ENCODE measurements at regions not wholly inside any gene's neighbourhood (a gene's known extent, or its start where the extent isn't known, plus 50 kb on each side); places are given as distances from the start of the nearest gene placed in this dataset.

GRCh38 chr5:166257661-166258060 lies 2033.8 kb upstream of the WWC1 start:
- Histone ChIP-seq H3K4me3 (ENCODE audit: low read length) (no peak overlapping the region), H3K4me1 (ENCODE audit: control insufficient read depth in 2 of 2, insufficient read depth in 2 of 2, low read length in 2 of 2) (no peaks in the 10 kb centered on the region), H3K27ac (ENCODE audit: low read depth, low read length) (no peak overlapping the region), H3K27me3 (ENCODE audit: control insufficient read depth in 2 of 2, insufficient read depth in 2 of 2, low read length in 2 of 2) (no peaks in the 10 kb centered on the region), H3K36me3 (ENCODE audit: control insufficient read depth in 2 of 3, insufficient read depth in 3 of 3, low read length in 3 of 3) (no peaks in the 10 kb centered on the region), H3K9me3 (ENCODE audit: control insufficient read depth in 2 of 3, low read length in 3 of 3) (no peaks in the 10 kb centered on the region)
- no peaks in the 10 kb centered on the region for H3K4me1 Mint-ChIP-seq
- H3K27ac Mint-ChIP-seq, result no peak overlapping the region
- no peak overlapping the region for H3K4me3 Mint-ChIP-seq
- no peaks in the 10 kb centered on the region for H3K36me3 Mint-ChIP-seq
- DNase-seq, result no peak
- H3K27me3 Mint-ChIP-seq, result no peaks in the 10 kb centered on the region
- intact Hi-C loops (cut with micrococcal nuclease), result no loop called here
- peaks cover 0 to 23% (median 9%) of the 10 kb centered on the region in 11 donors for H3K9me3 Mint-ChIP-seq
- POLR2A ChIA-PET, result no interaction called here
- CTCF ChIA-PET, result no interaction called here
- no peak for ATAC-seq

DNA sequence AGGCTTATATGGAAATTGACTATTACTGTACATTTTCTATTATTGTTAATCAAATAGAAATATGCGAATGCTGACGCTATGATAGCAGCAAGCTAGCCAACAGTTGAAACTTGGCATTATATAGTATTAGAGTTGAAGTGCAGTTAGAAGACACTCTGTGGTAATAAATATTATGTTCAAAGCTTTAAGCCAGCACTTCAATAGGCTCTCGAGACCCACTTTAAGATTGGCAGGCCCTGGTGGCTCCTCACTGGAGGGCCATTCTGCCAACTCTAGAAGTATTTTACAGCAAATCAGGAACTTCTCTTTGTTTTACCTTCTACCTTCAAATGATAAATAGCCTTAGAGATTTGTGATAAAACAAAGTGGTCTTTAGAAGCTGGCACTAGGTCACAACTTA lies 2029.0 kb upstream of the WWC1 start:
- intact Hi-C loops (cut with micrococcal nuclease), result no loop called here
- H3K27me3 Mint-ChIP-seq, result no peaks in the 10 kb centered on the region
- no peaks in the 10 kb centered on the region for H3K36me3 Mint-ChIP-seq
- H3K36me3 ChIP-seq (ENCODE audit: control insufficient read depth in 2 of 3, insufficient read depth in 3 of 3, low read length in 3 of 3), result no peaks in the 10 kb centered on the region
- no peaks in the 10 kb centered on the region for H3K4me1 Mint-ChIP-seq
- no peak overlapping the region for H3K4me3 ChIP-seq (ENCODE audit: low read length)
- peaks cover 0 to 22% (median 6%) of the 10 kb centered on the region in 11 donors for H3K9me3 Mint-ChIP-seq
- no peak overlapping the region for H3K27ac ChIP-seq (ENCODE audit: low read depth, low read length)
- no peaks in the 10 kb centered on the region for H3K4me1 ChIP-seq (ENCODE audit: control insufficient read depth in 2 of 2, insufficient read depth in 2 of 2, low read length in 2 of 2)
- ChIA-PET POLR2A (no interaction called here), CTCF (no interaction called here)
- no peak overlapping the region for H3K27ac Mint-ChIP-seq
- no peaks in the 10 kb centered on the region for H3K27me3 ChIP-seq (ENCODE audit: control insufficient read depth in 2 of 2, insufficient read depth in 2 of 2, low read length in 2 of 2)
- H3K9me3 ChIP-seq (ENCODE audit: control insufficient read depth in 2 of 3, low read length in 3 of 3), result no peaks in the 10 kb centered on the region
- DNase-seq (no peak), ATAC-seq (no peak)
- H3K4me3 Mint-ChIP-seq, result no peak overlapping the region

GRCh38 chr5:166267907-166268306 lies 2023.5 kb upstream of the WWC1 start:
- Histone ChIP-seq H3K36me3 (ENCODE audit: control insufficient read depth in 2 of 3, insufficient read depth in 3 of 3, low read length in 3 of 3) (no peaks in the 10 kb centered on the region), H3K4me1 (ENCODE audit: control insufficient read depth in 2 of 2, insufficient read depth in 2 of 2, low read length in 2 of 2) (no peaks in the 10 kb centered on the region), H3K27me3 (ENCODE audit: control insufficient read depth in 2 of 2, insufficient read depth in 2 of 2, low read length in 2 of 2) (no peaks in the 10 kb centered on the region), H3K9me3 (ENCODE audit: control insufficient read depth in 2 of 3, low read length in 3 of 3) (no peaks in the 10 kb centered on the region), H3K27ac (ENCODE audit: low read depth, low read length) (no peak overlapping the region), H3K4me3 (ENCODE audit: low read length) (no peak overlapping the region)
- no peaks in the 10 kb centered on the region for H3K36me3 Mint-ChIP-seq
- POLR2A ChIA-PET, result no interaction called here
- no peaks in the 10 kb centered on the region for H3K27me3 Mint-ChIP-seq
- intact Hi-C loops (cut with micrococcal nuclease), result no loop called here
- no peak overlapping the region for H3K27ac Mint-ChIP-seq
- H3K4me1 Mint-ChIP-seq, result no peaks in the 10 kb centered on the region
- CTCF ChIA-PET, result no interaction called here
- H3K4me3 Mint-ChIP-seq, result no peak overlapping the region
- no peak for DNase-seq
- no peak for ATAC-seq
- peaks cover 0 to 26% (median 6%) of the 10 kb centered on the region in 11 donors for H3K9me3 Mint-ChIP-seq

DNA sequence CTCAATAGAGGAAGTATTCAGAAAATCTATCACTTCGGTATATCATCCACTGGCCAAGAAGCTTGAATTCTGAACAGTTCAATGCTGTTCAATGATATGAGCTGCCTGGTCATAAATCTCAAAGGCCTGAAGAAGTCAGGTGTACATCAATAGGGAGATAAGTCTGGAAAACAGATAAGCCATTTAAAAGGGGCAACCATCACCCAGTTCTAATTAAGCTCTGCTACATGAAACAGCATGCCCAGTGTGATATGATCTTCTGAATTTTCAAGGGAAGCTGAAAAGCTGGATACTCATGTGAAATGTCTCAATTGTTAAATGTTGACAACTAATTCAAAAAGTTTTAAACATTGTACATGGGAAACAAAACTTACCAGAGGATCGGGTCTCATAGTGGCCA lies 2020.7 kb upstream of the WWC1 start:
- Histone ChIP-seq H3K4me1 (ENCODE audit: control insufficient read depth in 2 of 2, insufficient read depth in 2 of 2, low read length in 2 of 2) (no peaks in the 10 kb centered on the region), H3K36me3 (ENCODE audit: control insufficient read depth in 2 of 3, insufficient read depth in 3 of 3, low read length in 3 of 3) (no peaks in the 10 kb centered on the region), H3K27me3 (ENCODE audit: control insufficient read depth in 2 of 2, insufficient read depth in 2 of 2, low read length in 2 of 2) (no peaks in the 10 kb centered on the region), H3K27ac (ENCODE audit: low read depth, low read length) (no peak overlapping the region), H3K4me3 (ENCODE audit: low read length) (no peak overlapping the region), H3K9me3 (ENCODE audit: control insufficient read depth in 2 of 3, low read length in 3 of 3) (no peaks in the 10 kb centered on the region)
- Mint-ChIP-seq H3K27ac (no peak overlapping the region), H3K36me3 (no peaks in the 10 kb centered on the region), H3K4me3 (no peak overlapping the region), H3K4me1 (no peaks in the 10 kb centered on the region), H3K27me3 (no peaks in the 10 kb centered on the region), H3K9me3 (peaks cover 0 to 11% (median 5%) of the 10 kb centered on the region in 11 donors)
- ATAC-seq (no peak), DNase-seq (no peak)
- CTCF ChIA-PET, result no interaction called here
- POLR2A ChIA-PET, result no interaction called here
- intact Hi-C loops (cut with micrococcal nuclease), result no loop called here

- intact Hi-C loops (cut with micrococcal nuclease), result no loop called here
- Mint-ChIP-seq H3K27ac (no peak overlapping the region), H3K27me3 (no peaks in the 10 kb centered on the region), H3K9me3 (peaks cover 0 to 17% (median 6%) of the 10 kb centered on the region in 11 donors), H3K4me1 (no peaks in the 10 kb centered on the region), H3K36me3 (peaks cover 0 to 4% (median 0%) of the 10 kb centered on the region in 5 donors), H3K4me3 (no peak overlapping the region)
- DNase-seq, result no peak
- H3K27me3 ChIP-seq (ENCODE audit: control insufficient read depth in 2 of 2, insufficient read depth in 2 of 2, low read length in 2 of 2), result no peaks in the 10 kb centered on the region
- no peak for ATAC-seq
- no peak overlapping the region for H3K27ac ChIP-seq (ENCODE audit: low read depth, low read length)
- no peaks in the 10 kb centered on the region for H3K4me1 ChIP-seq (ENCODE audit: control insufficient read depth in 2 of 2, insufficient read depth in 2 of 2, low read length in 2 of 2)
- H3K36me3 ChIP-seq (ENCODE audit: control insufficient read depth in 2 of 3, insufficient read depth in 3 of 3, low read length in 3 of 3), result no peaks in the 10 kb centered on the region
- CTCF ChIA-PET, result no interaction called here
- POLR2A ChIA-PET, result no interaction called here
- peaks cover 0 to 6% (median 0%) of the 10 kb centered on the region in 3 experiments for H3K9me3 ChIP-seq (ENCODE audit: control insufficient read depth in 2 of 3, low read length in 3 of 3)
- H3K4me3 ChIP-seq (ENCODE audit: low read length), result no peak overlapping the region
Observed at GRCh38 chr5:166276006-166276405, 2015.4 kb upstream of the WWC1 start.

- ChIA-PET CTCF (no interaction called here), POLR2A (no interaction called here)
- intact Hi-C loops (cut with micrococcal nuclease), result no loop called here
- no peak overlapping the region for H3K4me3 ChIP-seq (ENCODE audit: low read length)
- ATAC-seq (no peak), DNase-seq (no peak)
- H3K4me3 Mint-ChIP-seq, result no peak overlapping the region
- H3K27ac ChIP-seq (ENCODE audit: low read depth, low read length), result no peak overlapping the region
- H3K4me1 ChIP-seq (ENCODE audit: control insufficient read depth in 2 of 2, insufficient read depth in 2 of 2, low read length in 2 of 2), result no peaks in the 10 kb centered on the region
- no peaks in the 10 kb centered on the region for H3K4me1 Mint-ChIP-seq
- peaks cover 0 to 6% (median 0%) of the 10 kb centered on the region in 3 experiments for H3K9me3 ChIP-seq (ENCODE audit: control insufficient read depth in 2 of 3, low read length in 3 of 3)
- H3K27ac Mint-ChIP-seq, result no peak overlapping the region
- H3K36me3 ChIP-seq (ENCODE audit: control insufficient read depth in 2 of 3, insufficient read depth in 3 of 3, low read length in 3 of 3), result no peaks in the 10 kb centered on the region
- H3K27me3 ChIP-seq (ENCODE audit: control insufficient read depth in 2 of 2, insufficient read depth in 2 of 2, low read length in 2 of 2), result no peaks in the 10 kb centered on the region
- peaks cover 0 to 4% (median 0%) of the 10 kb centered on the region in 5 donors for H3K36me3 Mint-ChIP-seq
- H3K9me3 Mint-ChIP-seq, result peaks cover 0 to 17% (median 6%) of the 10 kb centered on the region in 11 donors
- H3K27me3 Mint-ChIP-seq, result no peaks in the 10 kb centered on the region
Observed at GRCh38 chr5:166279828-166280227, 2011.6 kb upstream of the WWC1 start.

- Histone ChIP-seq H3K4me3 (ENCODE audit: low read length) (no peak overlapping the region), H3K9me3 (ENCODE audit: control insufficient read depth in 2 of 3, low read length in 3 of 3) (peaks cover 0 to 6% (median 0%) of the 10 kb centered on the region in 3 experiments), H3K27ac (ENCODE audit: low read depth, low read length) (no peak overlapping the region), H3K27me3 (ENCODE audit: control insufficient read depth in 2 of 2, insufficient read depth in 2 of 2, low read length in 2 of 2) (no peaks in the 10 kb centered on the region), H3K36me3 (ENCODE audit: control insufficient read depth in 2 of 3, insufficient read depth in 3 of 3, low read length in 3 of 3) (no peaks in the 10 kb centered on the region), H3K4me1 (ENCODE audit: control insufficient read depth in 2 of 2, insufficient read depth in 2 of 2, low read length in 2 of 2) (no peaks in the 10 kb centered on the region)
- peaks cover 0 to 13% (median 6%) of the 10 kb centered on the region in 11 donors for H3K9me3 Mint-ChIP-seq
- H3K4me1 Mint-ChIP-seq, result no peaks in the 10 kb centered on the region
- ATAC-seq, result no peak
- ChIA-PET CTCF (no interaction called here), POLR2A (no interaction called here)
- H3K4me3 Mint-ChIP-seq, result no peak overlapping the region
- DNase-seq, result no peak
- no peaks in the 10 kb centered on the region for H3K27me3 Mint-ChIP-seq
- intact Hi-C loops (cut with micrococcal nuclease), result no loop called here
- H3K27ac Mint-ChIP-seq, result no peak overlapping the region
- peaks cover 0 to 4% (median 0%) of the 10 kb centered on the region in 5 donors for H3K36me3 Mint-ChIP-seq
Observed at GRCh38 chr5:166281433-166281832, 2010.0 kb upstream of the WWC1 start.

All from naive thymus-derived CD4-positive, alpha-beta T cell (primary cell).